ENCODE measurements at regions not wholly inside any gene's neighbourhood (a gene's known extent, or its start where the extent isn't known, plus 50 kb on each side); places are given as distances from the start of the nearest gene placed in this dataset.
A peak's percentile ranks its signal among the peaks of the same experiment; 100 is the strongest.
"Not testable (repeated sequence)": the region's sequence is repeated elsewhere in the genome, so short reads cannot be mapped to it uniquely, and the experiment has no call there.

DNA sequence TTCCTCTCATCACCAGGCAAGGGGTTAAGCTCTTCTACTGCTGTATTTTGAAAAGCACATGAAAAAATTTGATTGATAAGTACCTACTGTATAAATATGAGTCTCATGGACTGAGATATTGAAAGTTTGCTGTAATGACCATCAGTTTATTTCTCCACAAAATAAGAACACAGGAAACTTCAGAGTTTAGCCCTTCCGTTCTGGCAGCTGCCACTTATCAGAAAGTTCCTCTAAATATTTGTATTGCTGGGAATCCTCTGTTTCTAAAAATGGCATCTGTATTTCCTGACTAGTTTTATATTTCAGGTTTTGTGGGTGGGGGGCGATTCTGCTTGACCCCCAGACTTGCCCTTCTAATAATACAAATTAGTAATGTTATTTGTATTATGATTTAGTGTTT lies 92.0 kb downstream of the LYZL2 start:
- Mint-ChIP-seq H3K9me3 (no peaks in the 10 kb centered on the region), H3K27ac (no peak overlapping the region), H3K36me3 (no peaks in the 10 kb centered on the region)
- no peak for ATAC-seq
- DNase-seq (ENCODE audit: low spot score in 2 of 2): no peak

DNA sequence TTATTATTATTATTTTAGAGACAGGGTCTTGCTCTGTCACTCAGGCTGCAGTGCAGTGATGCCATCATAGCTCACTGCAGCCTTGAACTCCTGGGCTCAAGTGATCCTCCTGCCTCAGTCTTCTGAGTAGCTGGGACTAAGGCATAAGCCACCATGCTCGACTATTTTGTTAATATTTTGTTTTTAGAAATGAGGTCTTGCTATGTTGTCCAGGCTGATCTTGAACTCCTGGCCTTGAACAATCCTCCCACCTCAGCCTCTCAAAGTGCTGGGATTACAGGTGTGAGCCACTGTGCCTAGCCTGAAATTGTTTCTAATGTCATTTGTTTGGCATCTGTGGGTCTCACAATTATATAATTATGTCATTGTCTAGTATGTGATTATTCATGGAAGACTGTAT lies 92.4 kb downstream of the LYZL2 start:
- not testable (repeated sequence) for H3K9me3 Mint-ChIP-seq; H3K27ac Mint-ChIP-seq; ATAC-seq; H3K36me3 Mint-ChIP-seq; DNase-seq (ENCODE audit: low spot score in 2 of 2)

DNA sequence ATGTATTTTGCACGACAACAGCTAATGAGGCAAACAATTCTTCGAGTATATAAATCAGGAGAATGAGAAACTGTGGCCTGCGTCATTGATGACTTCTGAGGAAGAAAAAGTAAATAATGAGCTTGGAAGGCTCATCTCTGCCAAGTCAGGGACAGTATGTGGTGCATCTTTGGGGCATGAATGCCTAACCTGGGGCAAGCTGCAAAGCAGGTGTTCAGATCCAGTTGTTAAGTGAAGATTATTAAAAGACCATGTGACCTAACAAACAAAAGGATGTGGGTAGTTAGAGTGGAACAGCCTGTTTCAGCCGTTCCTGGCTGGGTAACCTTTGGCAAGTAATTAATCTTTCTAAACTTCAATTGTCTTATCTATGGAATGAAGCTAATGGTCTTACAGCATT lies 93.0 kb downstream of the LYZL2 start:
- DNase-seq (ENCODE audit: low spot score in 2 of 2) (no peak), ATAC-seq (no peak)
- Mint-ChIP-seq H3K36me3 (no peaks in the 10 kb centered on the region), H3K27ac (no peak overlapping the region), H3K9me3 (no peaks in the 10 kb centered on the region)

DNA sequence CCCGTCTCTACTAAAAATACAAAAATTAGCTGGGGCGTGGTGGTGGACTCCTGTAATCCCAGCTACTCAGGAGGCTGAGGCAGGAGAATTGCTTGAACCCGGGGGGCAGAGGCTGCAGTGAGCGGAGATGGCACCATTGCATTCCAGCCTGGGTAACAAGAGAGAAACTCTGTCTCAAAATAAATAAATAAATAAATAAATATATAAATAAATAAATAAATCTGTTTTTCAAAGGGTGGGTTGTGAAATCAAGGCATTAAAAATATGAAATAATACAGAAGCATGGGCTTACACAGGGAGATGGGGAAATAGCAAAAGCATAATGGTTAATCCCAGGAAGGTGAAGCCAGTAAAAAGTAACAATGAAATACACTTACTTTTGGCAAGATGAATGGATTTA lies 93.9 kb downstream of the LYZL2 start:
- Mint-ChIP-seq H3K36me3 (no peaks in the 10 kb centered on the region), H3K27ac (no peak overlapping the region), H3K9me3 (no peaks in the 10 kb centered on the region)
- no peak for DNase-seq (ENCODE audit: low spot score in 2 of 2)
- ATAC-seq: no peak

DNA sequence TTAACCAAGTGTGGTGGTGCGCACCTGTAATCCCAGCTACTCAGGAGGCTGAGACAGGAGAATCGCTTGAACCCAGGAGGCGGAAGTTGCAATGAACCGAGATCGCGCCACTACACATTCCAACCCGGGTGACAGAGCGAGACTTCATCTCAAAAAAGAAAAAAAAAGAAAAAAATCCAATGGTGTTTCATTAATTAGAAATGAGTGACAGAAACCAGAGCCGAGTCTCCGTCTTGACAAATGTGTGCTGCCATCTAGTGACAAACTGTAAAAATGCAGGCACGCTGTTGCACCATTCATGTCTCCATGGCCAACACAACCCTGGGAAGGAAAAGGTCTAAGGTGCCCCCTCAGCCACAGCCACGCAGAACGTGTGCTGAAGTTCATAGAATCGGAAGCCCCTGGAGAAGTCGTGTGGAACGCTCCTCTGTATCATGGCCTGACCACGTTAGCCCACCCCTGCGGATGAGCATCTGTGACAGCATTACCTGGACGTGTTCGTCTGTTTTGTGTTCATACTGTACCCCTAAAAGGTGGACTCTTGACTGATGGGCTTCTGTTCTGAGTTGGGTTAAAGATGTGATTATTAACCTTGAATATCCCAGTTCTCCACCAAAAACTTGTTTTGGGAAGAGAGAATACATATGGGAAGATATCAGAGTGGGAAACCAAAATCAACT lies 94.9 kb downstream of the LYZL2 start:
- Mint-ChIP-seq H3K9me3 (no peaks in the 10 kb centered on the region), H3K27ac (no peak overlapping the region), H3K36me3 (no peaks in the 10 kb centered on the region)
- DNase-seq (ENCODE audit: low spot score in 2 of 2): peak; percentile 59 to 65
- ATAC-seq: peak; percentile 41 to 62

DNA sequence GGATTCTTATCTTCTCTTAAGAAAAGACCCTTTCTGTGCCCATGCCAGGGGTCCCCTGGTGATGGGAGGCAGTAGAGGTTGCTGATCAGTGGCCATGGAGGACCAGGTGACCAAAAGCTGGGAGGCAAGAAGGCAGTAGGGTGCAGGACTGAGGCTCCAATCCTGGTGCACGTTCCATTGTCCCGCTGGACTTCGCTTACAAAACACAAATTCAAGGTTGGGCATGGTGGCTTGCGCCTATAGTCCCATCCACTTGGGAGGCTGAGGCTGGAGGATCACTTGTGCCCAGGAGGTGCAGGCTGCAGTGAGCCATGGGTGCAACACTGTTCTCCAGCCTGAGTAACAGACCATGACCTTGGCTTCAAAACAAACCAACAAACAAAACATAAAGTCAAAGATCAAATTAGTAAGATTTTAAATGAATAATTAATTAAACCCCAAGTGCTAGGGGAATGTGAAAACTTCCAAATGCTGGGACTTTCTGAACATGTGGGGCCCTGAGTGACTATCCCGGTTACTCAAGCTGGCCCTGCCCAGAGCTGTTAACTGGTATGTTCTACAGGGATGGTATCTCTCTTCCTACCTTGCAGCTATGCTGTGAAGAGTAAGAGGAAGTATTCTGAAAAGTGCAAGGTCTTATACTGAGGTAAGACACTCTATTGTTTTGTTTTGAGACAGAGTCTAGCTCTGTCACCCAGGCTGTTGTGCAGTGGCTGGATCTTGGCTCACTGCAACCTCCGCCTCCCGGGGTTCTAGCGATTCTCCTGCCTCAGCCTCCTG lies 97.6 kb downstream of the LYZL2 start:
- ATAC-seq (no peak), DNase-seq (ENCODE audit: low spot score in 2 of 2) (no peak)
- Mint-ChIP-seq H3K9me3 (no peaks in the 10 kb centered on the region), H3K27ac (peak overlapping the region in 1 of 2 donors; percentile 87), H3K36me3 (no peaks in the 10 kb centered on the region)

DNA sequence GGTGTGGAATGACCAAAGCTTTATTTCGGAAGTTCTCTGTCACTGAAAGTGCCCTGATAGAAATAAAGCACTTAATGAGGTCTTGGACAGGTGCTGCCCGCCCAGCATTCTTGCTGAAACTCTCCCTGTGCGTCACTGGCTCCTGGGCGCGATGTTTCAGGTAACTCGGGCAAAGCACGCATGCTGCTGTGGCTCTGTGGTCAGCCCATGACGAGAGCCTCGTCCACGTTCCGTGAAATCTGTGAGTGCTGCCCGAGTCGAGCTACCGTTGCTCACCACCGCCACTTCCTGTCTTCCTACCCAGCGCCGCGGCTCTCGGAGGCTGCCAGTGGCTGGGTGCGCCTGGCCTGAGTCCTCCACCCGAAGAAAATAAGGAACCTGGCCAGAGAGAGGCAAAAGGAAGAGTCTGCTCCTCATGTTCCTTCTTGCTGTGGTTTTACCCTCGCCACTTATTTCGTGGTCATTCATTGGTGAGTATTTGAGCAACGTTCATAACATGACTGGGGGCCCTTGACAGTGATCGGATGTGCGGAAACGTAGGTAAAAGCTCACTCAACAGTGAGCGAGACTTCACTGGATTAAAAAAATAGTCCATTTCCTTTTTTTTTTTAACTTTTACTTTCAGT lies 95.5 kb downstream of the MAP3K8 start:
- Mint-ChIP-seq H3K27ac (peak overlapping the region; percentile 87 to 89), H3K9me3 (no peaks in the 10 kb centered on the region), H3K36me3 (no peaks in the 10 kb centered on the region)
- ATAC-seq: peak; percentile 87 to 96
- DNase-seq (ENCODE audit: low spot score in 2 of 2): peak; percentile 64 to 93

DNA sequence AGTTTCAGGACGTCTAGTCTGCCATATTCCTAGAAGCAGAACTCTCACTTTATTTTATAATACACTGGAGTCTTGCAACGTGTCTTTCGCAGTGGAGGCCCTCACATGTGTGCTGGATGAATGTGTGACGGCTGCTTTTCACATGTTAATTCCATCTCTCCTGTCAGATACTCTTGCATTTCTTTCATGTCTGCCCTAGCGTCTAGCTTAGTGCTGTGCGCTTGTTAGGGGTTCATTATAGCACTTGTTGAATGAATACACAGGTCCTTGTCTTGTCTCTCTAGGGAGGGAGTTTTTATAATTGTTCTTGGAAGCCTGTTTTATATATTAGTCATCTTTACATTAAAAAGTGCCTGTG lies 94.4 kb downstream of the MAP3K8 start:
- Mint-ChIP-seq H3K27ac (peak overlapping the region in 1 of 2 donors; percentile 87), H3K36me3 (no peaks in the 10 kb centered on the region), H3K9me3 (no peaks in the 10 kb centered on the region)
- ATAC-seq (peak in 1 of 2 donors; percentile 25), DNase-seq (ENCODE audit: low spot score in 2 of 2) (no peak)

DNA sequence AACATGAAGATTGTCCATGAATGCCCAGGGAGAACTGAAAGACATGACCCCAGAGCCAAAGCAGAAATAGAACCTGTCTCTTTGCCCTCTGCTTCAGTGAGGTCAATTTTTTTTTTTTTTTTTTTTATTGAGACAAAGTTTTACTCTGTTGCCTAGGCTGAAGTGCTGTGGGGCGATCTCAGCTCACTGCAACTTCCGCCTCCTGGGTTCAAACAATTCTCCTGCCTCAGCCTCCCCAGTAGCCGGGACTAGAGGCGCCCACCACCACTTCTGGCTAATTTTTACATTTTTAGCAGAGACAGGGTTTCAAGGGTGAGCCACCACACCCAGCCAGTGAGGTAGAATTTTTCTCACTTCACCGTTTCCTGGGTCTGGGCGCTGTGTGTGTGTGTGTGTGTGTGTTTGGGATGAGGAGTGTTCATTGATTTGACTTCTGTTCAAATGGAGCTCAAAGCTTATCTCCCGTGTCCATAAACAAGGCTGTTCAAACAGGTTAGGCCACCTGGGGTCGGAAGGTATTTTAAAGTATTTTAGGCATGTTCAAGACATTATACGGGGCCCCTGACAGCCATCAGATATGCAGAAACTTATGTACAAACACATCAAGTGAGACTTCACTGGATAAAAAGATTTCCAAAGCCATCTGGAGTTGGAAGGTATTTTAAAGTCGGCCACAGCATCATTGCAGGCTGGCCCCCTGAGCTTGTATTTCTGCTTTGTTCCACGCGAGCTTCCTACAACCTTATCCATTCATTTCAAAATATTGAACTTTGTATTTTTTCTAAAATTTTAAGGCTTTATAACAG lies 93.8 kb downstream of the MAP3K8 start:
- DNase-seq (ENCODE audit: low spot score in 2 of 2): no peak
- H3K36me3 Mint-ChIP-seq: no peaks in the 10 kb centered on the region
- H3K9me3 Mint-ChIP-seq: no peaks in the 10 kb centered on the region
- no peak for ATAC-seq
- H3K27ac Mint-ChIP-seq: peak overlapping the region in 1 of 2 donors; percentile 87

DNA sequence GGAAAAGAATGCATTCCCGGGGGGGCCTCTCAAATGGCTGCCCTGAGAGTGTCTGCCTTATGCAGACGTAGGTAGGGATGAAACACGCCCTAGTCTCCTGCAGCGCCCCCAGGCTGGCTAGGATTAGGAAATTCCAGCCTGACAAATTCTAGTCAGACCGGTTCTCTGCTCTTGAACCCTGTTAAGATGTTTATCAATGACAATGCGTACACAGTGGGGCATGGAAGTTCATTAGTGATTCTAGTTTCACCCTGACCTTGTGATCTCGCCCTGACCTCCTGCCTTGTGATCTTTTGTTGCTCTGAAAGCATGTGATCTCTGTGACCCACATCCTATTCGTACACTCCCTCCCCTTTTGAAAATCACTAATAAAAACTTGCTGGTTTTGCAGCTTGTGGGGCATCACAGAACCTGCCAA lies 88.7 kb downstream of the MAP3K8 start:
- not testable (repeated sequence) for ATAC-seq; H3K9me3 Mint-ChIP-seq; DNase-seq (ENCODE audit: low spot score in 2 of 2); H3K36me3 Mint-ChIP-seq; H3K27ac Mint-ChIP-seq

DNA sequence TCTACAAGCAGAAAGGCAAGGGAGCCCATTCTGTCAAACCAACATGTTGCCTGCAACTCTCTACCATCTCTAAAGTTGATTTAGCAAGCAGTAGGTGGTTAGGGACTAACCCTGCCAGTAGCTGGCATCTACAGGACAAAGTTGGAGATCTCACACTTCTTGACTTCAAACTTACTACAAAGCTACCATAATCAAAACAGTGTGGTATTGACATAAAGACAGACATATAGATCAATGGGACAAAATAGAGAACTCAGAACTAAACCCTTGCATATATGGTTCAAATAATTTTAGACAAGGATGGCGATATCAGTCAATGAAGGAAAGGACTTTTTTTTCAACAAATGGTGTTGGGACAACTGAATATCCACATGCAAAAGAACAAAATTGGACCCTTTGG lies 84.9 kb downstream of the MAP3K8 start:
- H3K9me3 Mint-ChIP-seq: peaks cover 0 to 6% of the 10 kb centered on the region in 2 donors
- no peak overlapping the region for H3K27ac Mint-ChIP-seq
- ATAC-seq (no peak), DNase-seq (ENCODE audit: low spot score in 2 of 2) (no peak)
- peaks cover 0 to 10% of the 10 kb centered on the region in 2 donors for H3K36me3 Mint-ChIP-seq

Measured in activated naive CD4-positive, alpha-beta T cell treated with anti-CD3 and anti-CD28 coated beads, Interleukin-2, amount 50 U/mL, for 72 hours (primary cell).